ENCODE measurements at regions not wholly inside any gene's neighbourhood (a gene's known extent, or its start where the extent isn't known, plus 50 kb on each side); places are given as distances from the start of the nearest gene placed in this dataset.

DNA sequence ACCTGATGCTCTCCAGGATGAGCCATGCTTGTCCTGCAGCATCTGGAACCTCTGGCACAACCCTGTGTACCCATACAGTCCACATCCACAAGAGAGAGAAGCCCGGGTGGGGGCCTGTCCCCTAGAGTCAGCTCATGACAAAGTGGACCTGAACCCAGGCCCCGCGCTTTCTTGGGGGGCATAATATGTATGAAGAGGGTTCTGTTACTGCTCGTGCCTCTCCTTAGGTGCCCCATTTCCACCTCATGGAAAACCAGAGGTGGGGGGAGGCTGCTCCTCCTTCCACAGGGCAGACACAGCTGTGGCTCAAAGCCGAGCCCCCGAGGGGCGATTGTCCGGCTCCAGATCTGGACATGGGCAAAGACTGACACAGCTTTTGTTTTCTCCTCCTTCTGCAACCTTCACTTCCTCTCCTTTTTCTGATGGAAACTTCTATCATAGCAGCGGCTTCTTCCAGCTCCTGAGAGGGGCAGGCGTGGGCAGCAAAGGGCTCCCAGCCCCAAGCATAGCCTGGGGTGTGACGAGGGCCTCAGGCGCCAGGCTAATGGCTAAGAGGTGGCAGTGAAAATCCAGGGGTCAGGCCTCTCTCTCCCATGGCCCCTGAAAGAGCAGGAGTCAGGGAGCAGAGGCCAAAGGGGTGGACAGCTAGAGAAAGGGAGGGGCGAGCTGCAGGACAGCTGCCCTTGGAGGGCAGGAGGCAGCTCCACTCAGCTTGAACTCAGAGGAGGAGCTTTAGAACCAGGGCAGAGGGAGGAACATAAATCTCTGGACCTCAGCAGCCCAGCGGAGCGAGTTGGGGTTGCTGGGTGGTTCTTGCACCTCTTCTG lies 155.5 kb downstream of the ZFP36L2 start:
- Mint-ChIP-seq H3K36me3 (ENCODE audit: low read depth) (no peaks in the 10 kb centered on the region), H3K9me3 (no peaks in the 10 kb centered on the region), H3K27me3 (ENCODE audit: insufficient read depth, low read depth, poor library complexity) (peaks cover 12% of the 10 kb centered on the region), H3K27ac (no peak overlapping the region), H3K4me1 (peaks cover 9% of the 10 kb centered on the region; the same call in 2 of the 3 replicates), H3K4me3 (no peak overlapping the region)
- Histone ChIP-seq H3K4me3 (no peak overlapping the region), H3F3A (replicated peaks; ENCODE audit: low read depth) (no peaks in the 10 kb centered on the region), H3K27ac (ENCODE audit: low read depth) (no peak overlapping the region), H3K36me3 (ENCODE audit: insufficient read depth) (no peaks in the 10 kb centered on the region; the same call in 1 of the 2 replicates), H4K20me1 (replicated peaks; ENCODE audit: insufficient read depth) (no peaks in the 10 kb centered on the region), H3K4me2 (no peak overlapping the region), H3K9me2 (ENCODE audit: insufficient read depth) (no peaks in the 10 kb centered on the region), H2AFZ (0 out of 2 replicates have a peak overlapping the region, but pooled peaks have one; percentile 38), H3K4me1 (ENCODE audit: insufficient read depth) (peaks cover 8% of the 10 kb centered on the region), H3K27me3 (ENCODE audit: insufficient read depth) (0 out of 2 replicates have a peak, but pooled peaks cover 4% of the 10 kb centered on the region), H3K79me2 (replicated peaks; ENCODE audit: insufficient read depth) (no peaks in the 10 kb centered on the region)
- DNase-seq (ENCODE audit: low spot score) (no peak), ATAC-seq (no peak)
- TF ChIP-seq EZH2 (IDR thresholded peaks at IDR 0.05; ENCODE audit: low read depth, unreplicated experiment) (no peak), POLR2AphosphoS5 (IDR thresholded peaks at IDR 0.05; ENCODE audit: low read depth) (no peak), ZNF114 (CRISPR knock-in tag; IDR thresholded peaks at IDR 0.05) (no peak), JUNB (IDR thresholded peaks at IDR 0.05; ENCODE audit: unreplicated experiment) (no peak), CREB1 (CRISPR knock-in tag; IDR thresholded peaks at IDR 0.05; ENCODE audit: low read depth) (no peak), EZH2phosphoT487 (IDR thresholded peaks at IDR 0.05; ENCODE audit: unreplicated experiment) (no peak), ZNF331 (CRISPR knock-in tag; IDR thresholded peaks at IDR 0.05; ENCODE audit: low read depth) (no peak), NANOG (IDR thresholded peaks at IDR 0.05; ENCODE audit: borderline replicate concordance) (no peak), STAT1 (IDR thresholded peaks at IDR 0.05; ENCODE audit: unreplicated experiment) (no peak)
- TF ChIP-seq, protein P1, sequence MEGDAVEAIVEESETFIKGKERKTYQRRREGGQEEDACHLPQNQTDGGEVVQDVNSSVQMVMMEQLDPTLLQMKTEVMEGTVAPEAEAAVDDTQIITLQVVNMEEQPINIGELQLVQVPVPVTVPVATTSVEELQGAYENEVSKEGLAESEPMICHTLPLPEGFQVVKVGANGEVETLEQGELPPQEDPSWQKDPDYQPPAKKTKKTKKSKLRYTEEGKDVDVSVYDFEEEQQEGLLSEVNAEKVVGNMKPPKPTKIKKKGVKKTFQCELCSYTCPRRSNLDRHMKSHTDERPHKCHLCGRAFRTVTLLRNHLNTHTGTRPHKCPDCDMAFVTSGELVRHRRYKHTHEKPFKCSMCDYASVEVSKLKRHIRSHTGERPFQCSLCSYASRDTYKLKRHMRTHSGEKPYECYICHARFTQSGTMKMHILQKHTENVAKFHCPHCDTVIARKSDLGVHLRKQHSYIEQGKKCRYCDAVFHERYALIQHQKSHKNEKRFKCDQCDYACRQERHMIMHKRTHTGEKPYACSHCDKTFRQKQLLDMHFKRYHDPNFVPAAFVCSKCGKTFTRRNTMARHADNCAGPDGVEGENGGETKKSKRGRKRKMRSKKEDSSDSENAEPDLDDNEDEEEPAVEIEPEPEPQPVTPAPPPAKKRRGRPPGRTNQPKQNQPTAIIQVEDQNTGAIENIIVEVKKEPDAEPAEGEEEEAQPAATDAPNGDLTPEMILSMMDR (conservative IDR thresholded peaks at IDR 0.05; ENCODE audit: low read depth in 2 of 2): no peak
- TF ChIP-seq, protein P2, sequence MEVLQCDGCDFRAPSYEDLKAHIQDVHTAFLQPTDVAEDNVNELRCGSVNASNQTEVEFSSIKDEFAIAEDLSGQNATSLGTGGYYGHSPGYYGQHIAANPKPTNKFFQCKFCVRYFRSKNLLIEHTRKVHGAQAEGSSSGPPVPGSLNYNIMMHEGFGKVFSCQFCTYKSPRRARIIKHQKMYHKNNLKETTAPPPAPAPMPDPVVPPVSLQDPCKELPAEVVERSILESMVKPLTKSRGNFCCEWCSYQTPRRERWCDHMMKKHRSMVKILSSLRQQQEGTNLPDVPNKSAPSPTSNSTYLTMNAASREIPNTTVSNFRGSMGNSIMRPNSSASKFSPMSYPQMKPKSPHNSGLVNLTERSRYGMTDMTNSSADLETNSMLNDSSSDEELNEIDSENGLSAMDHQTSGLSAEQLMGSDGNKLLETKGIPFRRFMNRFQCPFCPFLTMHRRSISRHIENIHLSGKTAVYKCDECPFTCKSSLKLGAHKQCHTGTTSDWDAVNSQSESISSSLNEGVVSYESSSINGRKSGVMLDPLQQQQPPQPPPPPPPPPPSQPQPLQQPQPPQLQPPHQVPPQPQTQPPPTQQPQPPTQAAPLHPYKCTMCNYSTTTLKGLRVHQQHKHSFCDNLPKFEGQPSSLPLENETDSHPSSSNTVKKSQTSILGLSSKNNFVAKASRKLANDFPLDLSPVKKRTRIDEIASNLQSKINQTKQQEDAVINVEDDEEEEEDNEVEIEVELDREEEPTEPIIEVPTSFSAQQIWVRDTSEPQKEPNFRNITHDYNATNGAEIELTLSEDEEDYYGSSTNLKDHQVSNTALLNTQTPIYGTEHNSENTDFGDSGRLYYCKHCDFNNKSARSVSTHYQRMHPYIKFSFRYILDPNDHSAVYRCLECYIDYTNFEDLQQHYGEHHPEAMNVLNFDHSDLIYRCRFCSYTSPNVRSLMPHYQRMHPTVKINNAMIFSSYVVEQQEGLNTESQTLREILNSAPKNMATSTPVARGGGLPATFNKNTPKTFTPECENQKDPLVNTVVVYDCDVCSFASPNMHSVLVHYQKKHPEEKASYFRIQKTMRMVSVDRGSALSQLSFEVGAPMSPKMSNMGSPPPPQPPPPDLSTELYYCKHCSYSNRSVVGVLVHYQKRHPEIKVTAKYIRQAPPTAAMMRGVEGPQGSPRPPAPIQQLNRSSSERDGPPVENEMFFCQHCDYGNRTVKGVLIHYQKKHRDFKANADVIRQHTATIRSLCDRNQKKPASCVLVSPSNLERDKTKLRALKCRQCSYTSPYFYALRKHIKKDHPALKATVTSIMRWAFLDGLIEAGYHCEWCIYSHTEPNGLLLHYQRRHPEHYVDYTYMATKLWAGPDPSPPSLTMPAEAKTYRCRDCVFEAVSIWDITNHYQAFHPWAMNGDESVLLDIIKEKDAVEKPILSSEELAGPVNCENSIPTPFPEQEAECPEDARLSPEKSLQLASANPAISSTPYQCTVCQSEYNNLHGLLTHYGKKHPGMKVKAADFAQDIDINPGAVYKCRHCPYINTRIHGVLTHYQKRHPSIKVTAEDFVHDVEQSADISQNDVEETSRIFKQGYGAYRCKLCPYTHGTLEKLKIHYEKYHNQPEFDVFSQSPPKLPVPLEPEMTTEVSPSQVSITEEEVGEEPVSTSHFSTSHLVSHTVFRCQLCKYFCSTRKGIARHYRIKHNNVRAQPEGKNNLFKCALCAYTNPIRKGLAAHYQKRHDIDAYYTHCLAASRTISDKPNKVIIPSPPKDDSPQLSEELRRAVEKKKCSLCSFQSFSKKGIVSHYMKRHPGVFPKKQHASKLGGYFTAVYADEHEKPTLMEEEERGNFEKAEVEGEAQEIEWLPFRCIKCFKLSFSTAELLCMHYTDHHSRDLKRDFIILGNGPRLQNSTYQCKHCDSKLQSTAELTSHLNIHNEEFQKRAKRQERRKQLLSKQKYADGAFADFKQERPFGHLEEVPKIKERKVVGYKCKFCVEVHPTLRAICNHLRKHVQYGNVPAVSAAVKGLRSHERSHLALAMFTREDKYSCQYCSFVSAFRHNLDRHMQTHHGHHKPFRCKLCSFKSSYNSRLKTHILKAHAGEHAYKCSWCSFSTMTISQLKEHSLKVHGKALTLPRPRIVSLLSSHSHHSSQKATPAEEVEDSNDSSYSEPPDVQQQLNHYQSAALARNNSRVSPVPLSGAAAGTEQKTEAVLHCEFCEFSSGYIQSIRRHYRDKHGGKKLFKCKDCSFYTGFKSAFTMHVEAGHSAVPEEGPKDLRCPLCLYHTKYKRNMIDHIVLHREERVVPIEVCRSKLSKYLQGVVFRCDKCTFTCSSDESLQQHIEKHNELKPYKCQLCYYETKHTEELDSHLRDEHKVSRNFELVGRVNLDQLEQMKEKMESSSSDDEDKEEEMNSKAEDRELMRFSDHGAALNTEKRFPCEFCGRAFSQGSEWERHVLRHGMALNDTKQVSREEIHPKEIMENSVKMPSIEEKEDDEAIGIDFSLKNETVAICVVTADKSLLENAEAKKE (CRISPR knock-in tag; IDR thresholded peaks at IDR 0.05): no peak
- TF ChIP-seq, protein P3, sequence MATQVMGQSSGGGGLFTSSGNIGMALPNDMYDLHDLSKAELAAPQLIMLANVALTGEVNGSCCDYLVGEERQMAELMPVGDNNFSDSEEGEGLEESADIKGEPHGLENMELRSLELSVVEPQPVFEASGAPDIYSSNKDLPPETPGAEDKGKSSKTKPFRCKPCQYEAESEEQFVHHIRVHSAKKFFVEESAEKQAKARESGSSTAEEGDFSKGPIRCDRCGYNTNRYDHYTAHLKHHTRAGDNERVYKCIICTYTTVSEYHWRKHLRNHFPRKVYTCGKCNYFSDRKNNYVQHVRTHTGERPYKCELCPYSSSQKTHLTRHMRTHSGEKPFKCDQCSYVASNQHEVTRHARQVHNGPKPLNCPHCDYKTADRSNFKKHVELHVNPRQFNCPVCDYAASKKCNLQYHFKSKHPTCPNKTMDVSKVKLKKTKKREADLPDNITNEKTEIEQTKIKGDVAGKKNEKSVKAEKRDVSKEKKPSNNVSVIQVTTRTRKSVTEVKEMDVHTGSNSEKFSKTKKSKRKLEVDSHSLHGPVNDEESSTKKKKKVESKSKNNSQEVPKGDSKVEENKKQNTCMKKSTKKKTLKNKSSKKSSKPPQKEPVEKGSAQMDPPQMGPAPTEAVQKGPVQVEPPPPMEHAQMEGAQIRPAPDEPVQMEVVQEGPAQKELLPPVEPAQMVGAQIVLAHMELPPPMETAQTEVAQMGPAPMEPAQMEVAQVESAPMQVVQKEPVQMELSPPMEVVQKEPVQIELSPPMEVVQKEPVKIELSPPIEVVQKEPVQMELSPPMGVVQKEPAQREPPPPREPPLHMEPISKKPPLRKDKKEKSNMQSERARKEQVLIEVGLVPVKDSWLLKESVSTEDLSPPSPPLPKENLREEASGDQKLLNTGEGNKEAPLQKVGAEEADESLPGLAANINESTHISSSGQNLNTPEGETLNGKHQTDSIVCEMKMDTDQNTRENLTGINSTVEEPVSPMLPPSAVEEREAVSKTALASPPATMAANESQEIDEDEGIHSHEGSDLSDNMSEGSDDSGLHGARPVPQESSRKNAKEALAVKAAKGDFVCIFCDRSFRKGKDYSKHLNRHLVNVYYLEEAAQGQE (IDR thresholded peaks at IDR 0.05; ENCODE audit: unreplicated experiment): no peak
- TF ChIP-seq, protein P4, sequence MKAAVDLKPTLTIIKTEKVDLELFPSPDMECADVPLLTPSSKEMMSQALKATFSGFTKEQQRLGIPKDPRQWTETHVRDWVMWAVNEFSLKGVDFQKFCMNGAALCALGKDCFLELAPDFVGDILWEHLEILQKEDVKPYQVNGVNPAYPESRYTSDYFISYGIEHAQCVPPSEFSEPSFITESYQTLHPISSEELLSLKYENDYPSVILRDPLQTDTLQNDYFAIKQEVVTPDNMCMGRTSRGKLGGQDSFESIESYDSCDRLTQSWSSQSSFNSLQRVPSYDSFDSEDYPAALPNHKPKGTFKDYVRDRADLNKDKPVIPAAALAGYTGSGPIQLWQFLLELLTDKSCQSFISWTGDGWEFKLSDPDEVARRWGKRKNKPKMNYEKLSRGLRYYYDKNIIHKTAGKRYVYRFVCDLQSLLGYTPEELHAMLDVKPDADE (IDR thresholded peaks at IDR 0.05): no peak

All from GM23338 (cell line).